ENCODE measurements at regions not wholly inside any gene's neighbourhood (a gene's known extent, or its start where the extent isn't known, plus 50 kb on each side); places are given as distances from the start of the nearest gene placed in this dataset.

- Histone ChIP-seq H3K36me3 (ENCODE audit: insufficient read depth) (no peaks in the 10 kb centered on the region; the same call in 1 of the 2 replicates), H3K27me3 (ENCODE audit: insufficient read depth) (no peaks in the 10 kb centered on the region), H3F3A (replicated peaks; ENCODE audit: low read depth) (no peaks in the 10 kb centered on the region), H3K27ac (ENCODE audit: low read depth) (0 out of 2 replicates have a peak overlapping the region, but pooled peaks have one; percentile 2), H2AFZ (no peak overlapping the region), H3K4me2 (peak overlapping the region; percentile 56; the same call in 1 of the 2 replicates), H3K79me2 (replicated peaks; ENCODE audit: insufficient read depth) (no peaks in the 10 kb centered on the region), H3K4me3 (no peak overlapping the region), H4K20me1 (replicated peaks; ENCODE audit: insufficient read depth) (no peaks in the 10 kb centered on the region), H3K4me1 (ENCODE audit: insufficient read depth) (peaks cover 57% of the 10 kb centered on the region), H3K9me2 (ENCODE audit: insufficient read depth) (no peaks in the 10 kb centered on the region)
- Mint-ChIP-seq H3K27ac (peak overlapping the region; percentile 13), H3K4me1 (peaks cover 52% of the 10 kb centered on the region), H3K4me3 (no peak overlapping the region), H3K9me3 (no peaks in the 10 kb centered on the region), H3K27me3 (ENCODE audit: insufficient read depth, low read depth, poor library complexity) (no peaks in the 10 kb centered on the region), H3K36me3 (ENCODE audit: low read depth) (no peaks in the 10 kb centered on the region)
- TF ChIP-seq ZNF331 (CRISPR knock-in tag; IDR thresholded peaks at IDR 0.05; ENCODE audit: low read depth) (no peak), ETS1 (IDR thresholded peaks at IDR 0.05) (no peak), REST (IDR thresholded peaks at IDR 0.05; ENCODE audit: unreplicated experiment) (no peak), STAT1 (IDR thresholded peaks at IDR 0.05; ENCODE audit: unreplicated experiment) (no peak), ZNF114 (CRISPR knock-in tag; IDR thresholded peaks at IDR 0.05) (no peak), EZH2phosphoT487 (IDR thresholded peaks at IDR 0.05; ENCODE audit: unreplicated experiment) (no peak), POLR2AphosphoS5 (IDR thresholded peaks at IDR 0.05; ENCODE audit: low read depth) (no peak), CTCF (conservative IDR thresholded peaks at IDR 0.05; ENCODE audit: low read depth in 2 of 2) (no peak), JUNB (IDR thresholded peaks at IDR 0.05; ENCODE audit: unreplicated experiment) (no peak), EZH2 (IDR thresholded peaks at IDR 0.05; ENCODE audit: low read depth, unreplicated experiment) (no peak), ZNF462 (CRISPR knock-in tag; IDR thresholded peaks at IDR 0.05) (no peak), CREB1 (CRISPR knock-in tag; IDR thresholded peaks at IDR 0.05; ENCODE audit: low read depth) (no peak), NANOG (IDR thresholded peaks at IDR 0.05; ENCODE audit: borderline replicate concordance) (no peak)
- DNase-seq (ENCODE audit: low spot score), result no peak
- ATAC-seq, result no peak
These were observed 720.2 kb upstream of the GOLIM4 start for GRCh38 chr3:168815946-168816345.

Data from GM23338 (cell line).